ENCODE measurements at regions not wholly inside any gene's neighbourhood (a gene's known extent, or its start where the extent isn't known, plus 50 kb on each side); places are given as distances from the start of the nearest gene placed in this dataset.

DNA sequence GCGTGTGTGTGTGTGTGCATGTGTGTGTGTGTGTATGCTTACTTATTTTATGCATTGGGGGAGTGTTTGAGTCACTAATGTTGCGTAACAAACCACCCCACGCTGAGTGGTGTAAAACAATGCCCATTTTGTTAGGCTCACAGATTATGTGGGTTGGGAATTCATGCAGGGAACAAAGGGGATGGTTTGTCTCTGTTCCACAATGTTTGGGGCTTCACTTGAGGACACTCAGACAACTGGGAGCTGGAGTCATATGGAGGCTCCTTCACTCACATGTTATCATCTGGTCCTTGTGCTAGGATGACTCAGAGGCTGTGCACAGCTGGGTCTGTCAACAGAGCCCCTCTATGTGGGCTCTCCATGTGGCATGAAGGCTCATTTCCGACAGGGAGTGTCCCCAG is 51.3 kb upstream of the LARGE1 start:
- TF ChIP-seq, protein P1, sequence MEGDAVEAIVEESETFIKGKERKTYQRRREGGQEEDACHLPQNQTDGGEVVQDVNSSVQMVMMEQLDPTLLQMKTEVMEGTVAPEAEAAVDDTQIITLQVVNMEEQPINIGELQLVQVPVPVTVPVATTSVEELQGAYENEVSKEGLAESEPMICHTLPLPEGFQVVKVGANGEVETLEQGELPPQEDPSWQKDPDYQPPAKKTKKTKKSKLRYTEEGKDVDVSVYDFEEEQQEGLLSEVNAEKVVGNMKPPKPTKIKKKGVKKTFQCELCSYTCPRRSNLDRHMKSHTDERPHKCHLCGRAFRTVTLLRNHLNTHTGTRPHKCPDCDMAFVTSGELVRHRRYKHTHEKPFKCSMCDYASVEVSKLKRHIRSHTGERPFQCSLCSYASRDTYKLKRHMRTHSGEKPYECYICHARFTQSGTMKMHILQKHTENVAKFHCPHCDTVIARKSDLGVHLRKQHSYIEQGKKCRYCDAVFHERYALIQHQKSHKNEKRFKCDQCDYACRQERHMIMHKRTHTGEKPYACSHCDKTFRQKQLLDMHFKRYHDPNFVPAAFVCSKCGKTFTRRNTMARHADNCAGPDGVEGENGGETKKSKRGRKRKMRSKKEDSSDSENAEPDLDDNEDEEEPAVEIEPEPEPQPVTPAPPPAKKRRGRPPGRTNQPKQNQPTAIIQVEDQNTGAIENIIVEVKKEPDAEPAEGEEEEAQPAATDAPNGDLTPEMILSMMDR (IDR thresholded peaks at IDR 0.05) = no peak
- TF ChIP-seq POLR2AphosphoS5 (IDR thresholded peaks at IDR 0.05) = no peak

Measured in stomach (tissue), 4 donors.